HL-60 (cell line): ENCODE measurements at regions not wholly inside any gene's neighbourhood (a gene's known extent, or its start where the extent isn't known, plus 50 kb on each side); places are given as distances from the start of the nearest gene placed in this dataset.

ENCODE experiments used
- DNase-seq, 2 experiments: peaks; one replicate each; pipeline ENCODE4 v3.0.0-alpha.2; 2010 to 2020; ENCODE audit warnings: low read depth in 1 of 2, low spot score in 1 of 2
- H3K27ac ChIP-seq: fragments of 250-450 bp; sonication (Bioruptor Pico); replicated peaks from 2 replicates; pipeline ENCODE4 v1.5.1; 2020; ENCODE audit warnings: mild to moderate bottlenecking, moderate library complexity
- H3K27me3 ChIP-seq: fragments of 250-450 bp; sonication (Bioruptor Pico); 2 replicates; pipeline ENCODE4 v1.5.1; 2021; ENCODE audit warnings: mild to moderate bottlenecking, moderate library complexity; ENCODE audit not compliant: insufficient read depth, poor library complexity, severe bottlenecking
- H3K4me3 ChIP-seq: replicated peaks from 2 replicates; pipeline ENCODE4 v1.5.1; 2011; ENCODE audit warnings: mild to moderate bottlenecking, control low read depth, low read length; ENCODE audit not compliant: insufficient read depth
- GABPA ChIP-seq: IDR thresholded peaks from 2 replicates; pipeline ENCODE4 v1.6.1; 2012; ENCODE audit warnings: low read depth
- POLR2AphosphoS5 ChIP-seq: IDR thresholded peaks from 2 replicates; pipeline ENCODE4 v1.6.1; 2012; ENCODE audit warnings: low read depth
- REST ChIP-seq: IDR thresholded peaks from 2 replicates; pipeline ENCODE4 v1.6.1; 2012; ENCODE audit warnings: low read depth; ENCODE audit not compliant: insufficient replicate concordance
- SPI1 ChIP-seq: IDR thresholded peaks from 2 replicates; pipeline ENCODE4 v1.6.1; 2012; ENCODE audit warnings: low read depth, mild to moderate bottlenecking, borderline replicate concordance
- TF ChIP-seq, protein P1 (sequence below): IDR thresholded peaks from one replicate; pipeline ENCODE4 v1.5.1; 2011; ENCODE audit warnings: low read length, control low read depth, inconsistent platforms; ENCODE audit not compliant: insufficient read depth

DNA sequence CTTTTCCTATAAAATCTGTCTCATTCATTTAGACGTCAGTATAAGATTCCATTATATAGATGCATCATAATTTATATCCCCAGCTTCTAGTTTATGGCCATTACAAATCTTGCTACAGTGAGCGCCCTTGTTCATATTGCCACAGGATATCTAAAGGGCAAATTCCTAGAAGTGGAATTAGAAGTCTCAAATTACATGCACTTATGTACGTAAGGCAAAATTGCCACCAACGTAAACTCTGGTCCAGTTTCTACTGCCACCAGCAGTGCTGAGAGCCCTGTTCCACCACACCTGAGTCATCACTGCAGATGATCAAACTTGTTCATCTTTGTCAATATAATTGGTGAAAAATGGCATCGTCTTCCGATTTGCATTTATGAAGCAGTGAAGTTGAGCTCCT lies 90.9 kb upstream of the ID2 start:
- TF ChIP-seq SPI1 (no peak), REST (no peak), GABPA (no peak), POLR2AphosphoS5 (no peak)
- TF ChIP-seq, protein P1, sequence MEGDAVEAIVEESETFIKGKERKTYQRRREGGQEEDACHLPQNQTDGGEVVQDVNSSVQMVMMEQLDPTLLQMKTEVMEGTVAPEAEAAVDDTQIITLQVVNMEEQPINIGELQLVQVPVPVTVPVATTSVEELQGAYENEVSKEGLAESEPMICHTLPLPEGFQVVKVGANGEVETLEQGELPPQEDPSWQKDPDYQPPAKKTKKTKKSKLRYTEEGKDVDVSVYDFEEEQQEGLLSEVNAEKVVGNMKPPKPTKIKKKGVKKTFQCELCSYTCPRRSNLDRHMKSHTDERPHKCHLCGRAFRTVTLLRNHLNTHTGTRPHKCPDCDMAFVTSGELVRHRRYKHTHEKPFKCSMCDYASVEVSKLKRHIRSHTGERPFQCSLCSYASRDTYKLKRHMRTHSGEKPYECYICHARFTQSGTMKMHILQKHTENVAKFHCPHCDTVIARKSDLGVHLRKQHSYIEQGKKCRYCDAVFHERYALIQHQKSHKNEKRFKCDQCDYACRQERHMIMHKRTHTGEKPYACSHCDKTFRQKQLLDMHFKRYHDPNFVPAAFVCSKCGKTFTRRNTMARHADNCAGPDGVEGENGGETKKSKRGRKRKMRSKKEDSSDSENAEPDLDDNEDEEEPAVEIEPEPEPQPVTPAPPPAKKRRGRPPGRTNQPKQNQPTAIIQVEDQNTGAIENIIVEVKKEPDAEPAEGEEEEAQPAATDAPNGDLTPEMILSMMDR = no peak
- Histone ChIP-seq H3K4me3 (no peak overlapping the region), H3K27ac (no peak overlapping the region), H3K27me3 (no peaks in the 10 kb centered on the region)
- DNase-seq = no peak

DNA sequence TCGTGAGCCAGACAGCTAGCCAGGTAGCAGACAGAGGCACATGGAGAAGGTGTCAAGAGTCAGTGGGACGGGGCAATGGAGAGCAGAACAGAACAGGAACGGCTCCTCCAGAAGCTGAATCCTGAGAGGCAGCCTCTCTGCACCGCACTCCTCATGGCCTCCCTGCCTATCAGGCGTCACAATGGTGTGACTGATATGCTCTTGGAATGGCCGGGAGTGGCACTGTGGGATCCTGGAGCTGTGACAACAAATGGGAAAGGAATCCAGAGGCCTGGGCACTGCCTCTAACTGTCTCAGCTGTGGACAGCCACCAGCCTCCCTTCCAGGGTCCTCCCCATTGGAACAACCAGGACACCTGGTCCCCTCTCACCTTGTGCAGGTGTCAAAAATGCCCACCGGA lies 89.1 kb upstream of the ID2 start:
- no peaks in the 10 kb centered on the region for H3K27me3 ChIP-seq
- H3K27ac ChIP-seq = no peak overlapping the region
- no peak for DNase-seq
- TF ChIP-seq REST = no peak
- TF ChIP-seq, protein P1 = no peak
- TF ChIP-seq POLR2AphosphoS5 = no peak
- no peak for TF ChIP-seq SPI1
- no peak for TF ChIP-seq GABPA
- H3K4me3 ChIP-seq = no peak overlapping the region

DNA sequence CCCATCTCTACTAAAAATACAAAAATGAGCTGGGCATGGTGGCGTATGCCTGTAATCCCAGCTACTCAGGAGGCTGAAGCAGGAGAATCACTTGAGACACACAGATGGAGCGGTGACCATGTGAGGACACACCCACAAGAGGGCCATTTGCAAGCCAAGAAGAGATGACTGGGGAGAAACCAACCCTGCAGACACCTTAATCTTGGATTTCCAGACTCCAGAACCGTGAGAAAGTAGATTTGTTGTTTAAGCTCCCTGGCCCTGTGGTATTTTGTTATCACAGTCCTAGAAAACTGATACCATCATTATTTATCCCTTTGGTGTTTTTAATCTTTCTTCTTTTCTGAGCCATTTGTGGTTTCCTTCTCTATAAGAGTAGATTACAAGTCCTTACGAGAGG lies 88.6 kb upstream of the ID2 start:
- Histone ChIP-seq H3K27me3 (no peaks in the 10 kb centered on the region), H3K4me3 (no peak overlapping the region), H3K27ac (no peak overlapping the region)
- no peak for TF ChIP-seq SPI1
- TF ChIP-seq GABPA = no peak
- TF ChIP-seq, protein P1 = no peak
- no peak for TF ChIP-seq REST
- no peak for TF ChIP-seq POLR2AphosphoS5
- no peak for DNase-seq
